SK-N-SH treated with all-trans-retinoic acid at 6 μM for 48 hours (cell line): ENCODE measurements at regions not wholly inside any gene's neighbourhood (a gene's known extent, or its start where the extent isn't known, plus 50 kb on each side); places are given as distances from the start of the nearest gene placed in this dataset.

Experiments used
- OSR1 ChIP-seq: fragments of 250-450 bp; sonication (Bioruptor Pico); IDR thresholded peaks from 2 replicates; pipeline ENCODE4 v1.8.0; 2022; ENCODE audit warnings: moderate library complexity, mild to moderate bottlenecking, inconsistent platforms
- RARB ChIP-seq: fragments of 250-450 bp; sonication (Bioruptor Pico); IDR thresholded peaks from 2 replicates; pipeline ENCODE4 v1.8.0; 2021; ENCODE audit warnings: mild to moderate bottlenecking, moderate library complexity
- TOX ChIP-seq: fragments of 250-450 bp; sonication (Bioruptor Pico); IDR thresholded peaks from 2 replicates; pipeline ENCODE4 v1.8.0; 2021; ENCODE audit warnings: mild to moderate bottlenecking, moderate library complexity, borderline replicate concordance
- ZFP3 ChIP-seq: fragments of 250-450 bp; sonication (Bioruptor Pico); IDR thresholded peaks from 2 replicates; pipeline ENCODE4 v1.5.0; 2020; ENCODE audit warnings: mild to moderate bottlenecking, moderate library complexity
- ZNF565 ChIP-seq: fragments of 450-650 bp; formaldehyde crosslinking; conservative IDR thresholded peaks from 2 replicates; pipeline ENCODE4 v1.5.0; 2020; ENCODE audit warnings: low read depth, mild to moderate bottlenecking, moderate library complexity
- ZNF70 ChIP-seq: fragments of 450-650 bp; formaldehyde crosslinking; IDR thresholded peaks from 2 replicates; pipeline ENCODE4 v1.5.0; 2020; ENCODE audit warnings: mild to moderate bottlenecking, moderate library complexity
- ZNF8 ChIP-seq: fragments of 450-650 bp; formaldehyde crosslinking; IDR thresholded peaks from 2 replicates; pipeline ENCODE4 v1.5.0; 2020; ENCODE audit warnings: mild to moderate bottlenecking, moderate library complexity
- TF ChIP-seq, protein P1 (sequence below): fragments of 250-450 bp; sonication (Bioruptor Pico); IDR thresholded peaks from 2 replicates; pipeline ENCODE4 v1.8.0; 2020; ENCODE audit warnings: mild to moderate bottlenecking, moderate library complexity, borderline replicate concordance
- TF ChIP-seq, protein P2 (sequence below): fragments of 250-450 bp; sonication (Bioruptor Pico); IDR thresholded peaks from 2 replicates; pipeline ENCODE4 v1.5.1; 2020; ENCODE audit warnings: low read depth, mild to moderate bottlenecking, moderate library complexity
- TF ChIP-seq, protein P3 (sequence below): fragments of 250-450 bp; sonication (Bioruptor Pico); IDR thresholded peaks from 2 replicates; pipeline ENCODE4 v1.8.0; 2021; ENCODE audit warnings: low read depth, mild to moderate bottlenecking, moderate library complexity, borderline replicate concordance
- TF ChIP-seq, protein P4 (sequence below): fragments of 250-450 bp; sonication (Bioruptor Pico); IDR thresholded peaks from 2 replicates; pipeline ENCODE4 v1.5.1; 2021; ENCODE audit warnings: mild to moderate bottlenecking, moderate library complexity

DNA sequence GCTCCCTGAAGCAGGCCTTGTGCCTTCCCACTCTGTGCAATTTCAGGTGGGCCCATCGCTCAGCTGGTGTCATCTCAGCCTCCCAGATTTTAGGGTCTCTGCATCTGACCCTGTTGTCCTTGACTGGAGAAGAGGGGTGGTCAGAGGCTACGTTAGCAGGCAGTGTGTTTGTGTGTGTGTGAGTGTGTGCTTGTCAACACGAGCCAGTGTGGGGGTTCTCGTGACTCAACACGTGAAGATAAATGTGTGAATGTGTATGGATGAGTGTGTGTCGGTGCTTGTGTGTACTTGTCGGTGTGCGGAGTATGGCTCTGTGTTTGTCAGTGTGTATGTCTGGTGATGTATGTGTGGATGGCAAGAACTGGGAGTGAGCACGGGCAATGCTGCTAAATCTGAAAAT, 142.6 kb upstream of the KLF4 start:
- no peak for TF ChIP-seq OSR1 (CRISPR knock-in tag)
- TF ChIP-seq TOX (CRISPR knock-in tag) = no peak
- TF ChIP-seq RARB = no peak
- TF ChIP-seq ZNF8 (CRISPR knock-in tag) = no peak
- TF ChIP-seq, protein P1, sequence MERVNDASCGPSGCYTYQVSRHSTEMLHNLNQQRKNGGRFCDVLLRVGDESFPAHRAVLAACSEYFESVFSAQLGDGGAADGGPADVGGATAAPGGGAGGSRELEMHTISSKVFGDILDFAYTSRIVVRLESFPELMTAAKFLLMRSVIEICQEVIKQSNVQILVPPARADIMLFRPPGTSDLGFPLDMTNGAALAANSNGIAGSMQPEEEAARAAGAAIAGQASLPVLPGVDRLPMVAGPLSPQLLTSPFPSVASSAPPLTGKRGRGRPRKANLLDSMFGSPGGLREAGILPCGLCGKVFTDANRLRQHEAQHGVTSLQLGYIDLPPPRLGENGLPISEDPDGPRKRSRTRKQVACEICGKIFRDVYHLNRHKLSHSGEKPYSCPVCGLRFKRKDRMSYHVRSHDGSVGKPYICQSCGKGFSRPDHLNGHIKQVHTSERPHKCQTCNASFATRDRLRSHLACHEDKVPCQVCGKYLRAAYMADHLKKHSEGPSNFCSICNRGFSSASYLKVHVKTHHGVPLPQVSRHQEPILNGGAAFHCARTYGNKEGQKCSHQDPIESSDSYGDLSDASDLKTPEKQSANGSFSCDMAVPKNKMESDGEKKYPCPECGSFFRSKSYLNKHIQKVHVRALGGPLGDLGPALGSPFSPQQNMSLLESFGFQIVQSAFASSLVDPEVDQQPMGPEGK (CRISPR knock-in tag) = no peak
- TF ChIP-seq, protein P2, sequence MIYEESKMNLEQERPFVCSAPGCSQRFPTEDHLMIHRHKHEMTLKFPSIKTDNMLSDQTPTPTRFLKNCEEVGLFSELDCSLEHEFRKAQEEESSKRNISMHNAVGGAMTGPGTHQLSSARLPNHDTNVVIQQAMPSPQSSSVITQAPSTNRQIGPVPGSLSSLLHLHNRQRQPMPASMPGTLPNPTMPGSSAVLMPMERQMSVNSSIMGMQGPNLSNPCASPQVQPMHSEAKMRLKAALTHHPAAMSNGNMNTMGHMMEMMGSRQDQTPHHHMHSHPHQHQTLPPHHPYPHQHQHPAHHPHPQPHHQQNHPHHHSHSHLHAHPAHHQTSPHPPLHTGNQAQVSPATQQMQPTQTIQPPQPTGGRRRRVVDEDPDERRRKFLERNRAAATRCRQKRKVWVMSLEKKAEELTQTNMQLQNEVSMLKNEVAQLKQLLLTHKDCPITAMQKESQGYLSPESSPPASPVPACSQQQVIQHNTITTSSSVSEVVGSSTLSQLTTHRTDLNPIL (CRISPR knock-in tag) = no peak
- TF ChIP-seq, protein P3, sequence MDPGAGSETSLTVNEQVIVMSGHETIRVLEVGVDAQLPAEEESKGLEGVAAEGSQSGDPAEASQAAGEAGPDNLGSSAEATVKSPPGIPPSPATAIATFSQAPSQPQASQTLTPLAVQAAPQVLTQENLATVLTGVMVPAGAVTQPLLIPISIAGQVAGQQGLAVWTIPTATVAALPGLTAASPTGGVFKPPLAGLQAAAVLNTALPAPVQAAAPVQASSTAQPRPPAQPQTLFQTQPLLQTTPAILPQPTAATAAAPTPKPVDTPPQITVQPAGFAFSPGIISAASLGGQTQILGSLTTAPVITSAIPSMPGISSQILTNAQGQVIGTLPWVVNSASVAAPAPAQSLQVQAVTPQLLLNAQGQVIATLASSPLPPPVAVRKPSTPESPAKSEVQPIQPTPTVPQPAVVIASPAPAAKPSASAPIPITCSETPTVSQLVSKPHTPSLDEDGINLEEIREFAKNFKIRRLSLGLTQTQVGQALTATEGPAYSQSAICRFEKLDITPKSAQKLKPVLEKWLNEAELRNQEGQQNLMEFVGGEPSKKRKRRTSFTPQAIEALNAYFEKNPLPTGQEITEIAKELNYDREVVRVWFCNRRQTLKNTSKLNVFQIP (CRISPR knock-in tag) = no peak
- TF ChIP-seq ZNF70 (CRISPR knock-in tag) = no peak
- TF ChIP-seq ZFP3 (CRISPR knock-in tag) = no peak
- TF ChIP-seq, protein P4, sequence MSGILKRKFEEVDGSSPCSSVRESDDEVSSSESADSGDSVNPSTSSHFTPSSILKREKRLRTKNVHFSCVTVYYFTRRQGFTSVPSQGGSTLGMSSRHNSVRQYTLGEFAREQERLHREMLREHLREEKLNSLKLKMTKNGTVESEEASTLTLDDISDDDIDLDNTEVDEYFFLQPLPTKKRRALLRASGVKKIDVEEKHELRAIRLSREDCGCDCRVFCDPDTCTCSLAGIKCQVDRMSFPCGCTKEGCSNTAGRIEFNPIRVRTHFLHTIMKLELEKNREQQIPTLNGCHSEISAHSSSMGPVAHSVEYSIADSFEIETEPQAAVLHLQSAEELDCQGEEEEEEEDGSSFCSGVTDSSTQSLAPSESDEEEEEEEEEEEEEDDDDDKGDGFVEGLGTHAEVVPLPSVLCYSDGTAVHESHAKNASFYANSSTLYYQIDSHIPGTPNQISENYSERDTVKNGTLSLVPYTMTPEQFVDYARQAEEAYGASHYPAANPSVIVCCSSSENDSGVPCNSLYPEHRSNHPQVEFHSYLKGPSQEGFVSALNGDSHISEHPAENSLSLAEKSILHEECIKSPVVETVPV (CRISPR knock-in tag) = no peak
- TF ChIP-seq ZNF565 (CRISPR knock-in tag) = no peak
